SKM-1 treated with dmso at 0.1 percent for 144 hours (cell line): ENCODE measurements at regions not wholly inside any gene's neighbourhood (a gene's known extent, or its start where the extent isn't known, plus 50 kb on each side); places are given as distances from the start of the nearest gene placed in this dataset.

Experiments
- DNase-seq: peaks from one replicate; lab custom pipeline; 2025; ENCODE audit not compliant: unreplicated experiment; lab: John Stamatoyannopoulos, UW

DNA sequence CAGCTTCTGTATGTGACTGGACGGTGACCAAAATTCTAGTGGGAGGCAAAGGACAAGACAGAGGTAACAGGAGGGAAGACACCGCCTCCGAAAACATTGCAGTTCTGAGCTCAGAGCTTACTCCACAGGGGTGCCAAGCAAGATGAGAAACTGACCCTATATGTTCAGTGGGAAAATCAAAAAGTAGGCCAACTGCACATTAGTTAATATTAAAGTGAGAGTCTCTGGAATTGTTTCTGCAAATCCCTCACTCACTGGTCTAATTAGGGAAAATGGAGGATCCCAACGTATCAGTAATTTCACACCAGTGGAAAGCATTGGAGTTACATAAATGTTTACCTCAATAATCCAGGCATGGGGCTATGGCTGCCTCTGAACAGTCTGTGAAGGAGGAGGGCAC, 313.3 kb upstream of the KCNH8 start:
- DNase-seq: no peak

DNA sequence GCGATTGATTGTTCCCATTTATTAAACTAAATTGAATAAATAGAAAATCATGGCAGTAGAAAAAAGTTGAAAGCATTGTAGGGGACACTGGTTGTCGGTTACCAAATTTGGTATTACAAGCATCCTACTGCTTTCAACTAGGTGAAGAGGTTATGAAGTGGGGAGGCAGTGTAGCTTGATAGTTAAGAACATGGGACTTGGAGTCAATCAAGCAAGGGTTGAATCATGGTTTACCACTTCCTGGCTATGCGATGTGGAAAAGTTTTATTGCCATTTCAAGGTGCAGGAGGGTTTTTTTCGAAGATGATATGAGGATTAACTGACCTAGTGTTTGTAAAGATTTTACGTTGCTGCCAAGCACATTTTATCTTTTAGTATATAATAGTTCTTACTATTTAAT, 318.2 kb upstream of the KCNH8 start:
- DNase-seq: no peak

GRCh38 chr3:18828637-18829036, 319.7 kb upstream of the KCNH8 start:
- DNase-seq: no peak

DNA sequence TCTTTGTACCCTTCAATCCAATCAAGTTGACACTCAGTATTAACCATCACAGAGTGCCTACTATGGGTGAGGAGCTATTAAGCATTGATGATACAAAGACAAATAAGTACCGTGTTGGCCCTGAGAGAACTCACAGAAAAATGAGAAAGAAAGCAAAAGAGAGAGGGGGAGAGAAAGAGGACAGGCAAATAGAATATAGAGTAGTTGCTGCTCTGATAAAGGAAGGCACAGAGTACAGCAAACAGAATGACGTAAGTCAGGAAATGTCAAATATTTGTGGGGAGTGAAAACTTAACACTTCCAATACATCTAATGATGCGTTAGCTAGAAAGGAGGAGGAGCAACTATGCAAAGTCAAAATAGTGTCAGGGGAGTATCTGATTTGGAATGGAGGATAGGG, 320.6 kb upstream of the KCNH8 start:
- DNase-seq: no peak

- DNase-seq: peak; percentile 40
Measured at GRCh38 chr3:18825665-18826064, 322.6 kb upstream of the KCNH8 start.

DNA sequence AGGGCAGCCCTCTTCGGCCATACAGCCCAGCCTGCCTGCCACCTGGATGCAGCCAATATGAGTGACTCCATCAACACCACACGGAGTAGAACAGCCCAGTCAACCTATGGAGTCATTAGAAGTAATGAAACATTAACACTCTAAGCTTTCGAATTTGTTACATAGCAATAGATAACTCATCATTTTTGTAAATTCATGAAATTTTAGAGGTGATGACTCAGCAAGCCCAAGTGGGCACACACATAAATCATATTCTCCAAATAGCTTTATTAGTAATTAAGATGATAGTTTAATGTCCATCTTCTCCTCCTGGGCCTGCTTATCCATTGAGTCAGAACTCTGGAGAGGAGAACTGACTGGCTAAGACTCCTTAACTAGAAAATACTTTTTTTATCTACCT, 335.0 kb upstream of the KCNH8 start:
- no peak for DNase-seq

- no peak for DNase-seq
Measured at GRCh38 chr3:18812316-18812715, 336.0 kb upstream of the KCNH8 start.

DNA sequence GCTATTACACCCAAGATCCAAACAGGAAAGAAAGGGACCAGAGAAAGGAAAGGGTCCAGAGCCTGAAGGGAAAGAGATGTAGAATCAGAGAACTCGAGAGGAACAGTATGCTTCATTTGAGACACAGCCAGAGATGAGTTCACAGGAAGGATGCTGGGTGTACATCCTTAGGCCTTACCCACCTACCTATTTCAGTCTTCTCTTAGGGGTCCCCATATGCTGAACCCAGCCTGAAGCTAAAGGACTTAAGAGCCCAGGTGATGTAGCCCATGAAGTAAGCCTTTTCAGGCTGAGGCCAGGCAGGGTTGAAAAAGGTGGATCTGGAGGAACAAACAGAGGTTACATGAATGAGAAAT, 338.0 kb upstream of the KCNH8 start:
- DNase-seq: no peak

DNA sequence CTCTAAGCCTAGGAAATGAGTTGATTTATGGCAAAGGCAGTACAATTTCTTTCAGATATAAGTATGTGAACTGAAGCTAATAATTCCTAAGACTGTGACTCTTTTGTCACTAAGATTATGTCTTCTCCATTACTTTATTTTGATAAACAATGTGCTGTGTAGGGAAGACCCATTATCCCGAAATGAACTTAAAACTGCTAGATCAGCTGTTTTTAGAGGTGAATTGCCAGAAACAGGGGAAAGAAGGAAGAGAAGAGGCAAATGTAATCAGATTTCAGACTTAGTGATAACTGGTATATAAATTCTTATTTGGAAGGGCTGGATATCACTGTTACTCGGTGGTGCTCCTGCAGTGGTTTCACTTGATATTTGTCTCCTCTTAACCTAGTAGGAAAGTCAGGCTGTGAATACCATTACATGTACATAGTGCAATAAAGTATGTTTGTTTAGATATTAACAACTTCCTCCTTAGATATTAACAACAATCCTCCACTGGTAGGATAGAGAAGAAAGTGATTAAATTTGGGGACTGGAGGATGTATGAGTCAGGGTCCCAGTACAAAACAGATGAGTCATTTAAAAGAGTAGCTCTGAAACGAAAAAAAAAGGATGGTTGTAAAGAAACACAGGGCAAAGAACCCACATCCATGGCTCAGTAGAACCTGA, 338.5 kb upstream of the KCNH8 start:
- DNase-seq: no peak

- no peak for DNase-seq
Measured at GRCh38 chr3:18808429-18808828, 339.9 kb upstream of the KCNH8 start.

DNA sequence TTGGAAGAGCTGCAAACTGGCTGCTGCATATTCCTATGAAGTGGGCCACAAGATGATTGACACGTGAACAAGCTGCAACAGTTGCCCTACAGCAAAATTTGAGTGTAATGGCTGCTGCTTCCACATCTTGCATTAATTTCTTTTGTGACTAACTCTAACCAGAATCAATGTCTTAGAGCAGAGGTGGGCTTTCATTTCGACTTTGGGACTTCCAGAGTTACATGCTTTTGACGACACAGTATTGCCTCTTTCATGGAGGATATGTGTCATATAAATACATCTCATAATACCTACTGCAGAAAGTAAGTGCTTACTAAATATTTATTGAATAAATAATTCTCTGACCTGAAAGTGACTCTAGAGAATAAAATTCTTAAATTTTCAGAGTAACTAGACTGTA, 340.7 kb upstream of the KCNH8 start:
- DNase-seq: no peak

GRCh38 chr3:18806633-18807032, 341.7 kb upstream of the KCNH8 start:
- DNase-seq: no peak

GRCh38 chr3:18797378-18797777, 350.9 kb upstream of the KCNH8 start:
- no peak for DNase-seq

DNA sequence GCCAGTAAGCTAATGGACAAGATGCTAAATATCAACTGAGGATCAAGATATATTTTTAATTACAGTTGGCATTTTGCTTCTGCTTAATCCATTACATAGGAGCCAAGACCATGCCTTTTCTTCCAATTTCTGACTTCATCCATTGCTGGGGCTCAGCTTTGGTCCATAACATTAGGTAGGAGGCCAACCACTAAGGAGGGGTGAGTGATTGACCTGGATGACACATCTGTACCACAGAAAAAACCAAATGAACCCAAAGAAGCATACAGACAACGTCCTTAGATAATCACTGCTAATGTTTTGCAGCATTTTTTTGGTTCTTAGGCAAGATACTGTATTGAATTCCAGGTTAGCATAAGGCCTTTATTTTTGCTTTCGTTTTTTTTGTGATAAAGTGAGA, 353.2 kb upstream of the KCNH8 start:
- no peak for DNase-seq

GRCh38 chr3:18791752-18792151, 356.6 kb upstream of the KCNH8 start:
- DNase-seq: no peak

GRCh38 chr3:18791182-18791581, 357.1 kb upstream of the KCNH8 start:
- DNase-seq: no peak

DNA sequence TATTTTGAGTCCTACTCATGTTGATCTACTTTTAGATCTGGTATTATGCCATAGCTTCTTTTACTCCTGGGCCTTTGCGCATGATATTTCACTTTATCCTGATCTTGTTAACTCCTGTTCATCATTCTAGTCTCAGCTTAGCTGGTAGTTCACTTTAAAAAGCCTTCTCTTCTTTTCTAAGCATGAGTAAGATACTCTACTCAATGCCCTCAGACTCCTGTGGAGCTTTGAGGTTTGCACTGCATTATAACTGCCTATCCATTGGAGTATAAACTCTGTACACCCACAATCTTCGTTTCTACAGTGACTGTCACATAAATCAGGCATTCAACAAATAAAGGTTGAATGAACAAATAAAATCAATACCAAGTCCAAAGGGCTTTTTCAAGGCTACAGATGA, 357.9 kb upstream of the KCNH8 start:
- no peak for DNase-seq

DNA sequence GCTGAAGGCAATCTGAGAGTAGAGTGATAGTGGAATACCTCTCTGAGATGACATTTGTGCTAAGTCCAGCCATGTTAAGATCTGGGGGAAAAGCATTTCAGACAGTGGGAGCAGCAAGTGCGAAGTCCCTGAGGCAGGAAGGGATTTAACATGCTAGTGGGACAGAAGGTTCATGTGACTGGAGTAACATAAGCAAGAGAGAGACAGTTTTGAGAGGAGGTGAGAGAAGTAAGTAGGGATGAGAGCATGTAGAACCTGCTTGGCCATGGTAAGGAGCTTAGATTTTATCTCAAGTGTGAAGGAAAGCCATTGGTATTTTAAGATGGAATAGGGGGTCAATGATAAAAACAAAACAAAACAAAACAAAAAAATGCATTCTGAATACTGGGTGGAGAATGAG, 358.6 kb upstream of the KCNH8 start:
- DNase-seq: no peak

GRCh38 chr3:18787441-18787840, 360.9 kb upstream of the KCNH8 start:
- peak; percentile 38 for DNase-seq

DNA sequence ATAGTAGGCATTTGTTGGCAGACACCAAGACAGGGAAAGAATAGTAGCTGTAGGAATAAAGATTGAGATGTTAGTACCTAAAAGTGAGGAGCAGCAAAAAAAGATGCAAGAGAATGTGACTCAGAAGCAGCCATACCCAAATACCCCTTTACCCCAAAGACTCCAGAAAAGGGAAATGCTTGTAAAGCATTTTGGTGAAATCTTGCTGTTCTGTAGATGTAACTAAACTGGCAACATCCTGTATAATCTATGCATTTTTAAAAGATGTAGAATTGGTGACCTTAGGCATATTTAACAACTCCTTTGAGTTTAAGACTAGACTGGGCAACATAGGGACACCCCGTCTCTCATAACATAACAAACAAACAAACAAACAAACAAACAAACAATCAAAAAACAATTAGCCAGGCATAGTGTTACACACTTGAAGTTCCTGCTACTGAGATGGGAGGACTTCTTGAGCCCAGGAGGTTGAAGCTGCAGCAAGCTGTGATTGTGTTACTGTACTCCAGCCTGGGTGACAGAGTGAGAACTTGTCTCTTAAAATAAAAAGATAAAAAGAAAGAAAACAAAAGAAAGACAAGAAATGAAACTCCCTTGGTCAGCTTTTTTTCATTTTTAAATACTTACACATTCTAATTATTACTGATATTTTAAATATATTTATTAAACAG, 361.5 kb upstream of the KCNH8 start:
- DNase-seq: no peak

DNA sequence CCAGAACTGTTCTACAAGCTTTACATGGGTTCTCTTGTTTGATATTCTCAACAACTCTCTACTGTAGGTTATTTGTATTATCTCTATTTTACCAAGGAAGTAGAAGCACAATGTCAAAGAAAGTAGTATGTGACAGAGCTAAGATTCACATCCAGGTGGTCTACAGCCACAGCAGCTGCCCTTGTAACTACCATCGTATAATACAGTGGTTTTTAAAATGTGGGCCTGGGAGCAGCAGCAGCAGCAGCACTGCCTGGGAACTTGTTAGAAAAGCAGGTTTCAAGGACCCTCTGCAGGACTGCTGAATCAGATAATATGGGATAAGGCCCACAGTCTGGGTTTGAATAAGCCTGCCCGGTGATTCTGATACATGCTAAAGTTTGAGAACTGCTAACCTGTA, 357.1 kb upstream of the SATB1 start:
- no peak for DNase-seq

- DNase-seq: no peak
Measured at GRCh38 chr3:18780959-18781358, 355.8 kb upstream of the SATB1 start.

- DNase-seq: no peak
Measured at GRCh38 chr3:18779704-18780103, 354.6 kb upstream of the SATB1 start.
